DND-41 (cell line): ENCODE measurements at regions not wholly inside any gene's neighbourhood (a gene's known extent, or its start where the extent isn't known, plus 50 kb on each side); places are given as distances from the start of the nearest gene placed in this dataset.

ENCODE experiments used
- EZH2 ChIP-seq: IDR thresholded peaks from 3 replicates; pipeline ENCODE4 v1.6.1; 2012; ENCODE audit warnings: borderline replicate concordance, low read depth, mild to moderate bottlenecking, moderate library complexity, low read length, inconsistent platforms; ENCODE audit not compliant: severe bottlenecking
- TF ChIP-seq, protein P1 (sequence below): IDR thresholded peaks from 2 replicates; pipeline ENCODE4 v1.5.1; 2012; ENCODE audit warnings: borderline replicate concordance, low read length, moderate library complexity, mild to moderate bottlenecking; ENCODE audit not compliant: poor library complexity, severe bottlenecking; ENCODE audit errors: extremely low read depth

GRCh38 chr7:31186202-31186601 is 134.1 kb downstream of the ADCYAP1R1 start:
- TF ChIP-seq, protein P1, sequence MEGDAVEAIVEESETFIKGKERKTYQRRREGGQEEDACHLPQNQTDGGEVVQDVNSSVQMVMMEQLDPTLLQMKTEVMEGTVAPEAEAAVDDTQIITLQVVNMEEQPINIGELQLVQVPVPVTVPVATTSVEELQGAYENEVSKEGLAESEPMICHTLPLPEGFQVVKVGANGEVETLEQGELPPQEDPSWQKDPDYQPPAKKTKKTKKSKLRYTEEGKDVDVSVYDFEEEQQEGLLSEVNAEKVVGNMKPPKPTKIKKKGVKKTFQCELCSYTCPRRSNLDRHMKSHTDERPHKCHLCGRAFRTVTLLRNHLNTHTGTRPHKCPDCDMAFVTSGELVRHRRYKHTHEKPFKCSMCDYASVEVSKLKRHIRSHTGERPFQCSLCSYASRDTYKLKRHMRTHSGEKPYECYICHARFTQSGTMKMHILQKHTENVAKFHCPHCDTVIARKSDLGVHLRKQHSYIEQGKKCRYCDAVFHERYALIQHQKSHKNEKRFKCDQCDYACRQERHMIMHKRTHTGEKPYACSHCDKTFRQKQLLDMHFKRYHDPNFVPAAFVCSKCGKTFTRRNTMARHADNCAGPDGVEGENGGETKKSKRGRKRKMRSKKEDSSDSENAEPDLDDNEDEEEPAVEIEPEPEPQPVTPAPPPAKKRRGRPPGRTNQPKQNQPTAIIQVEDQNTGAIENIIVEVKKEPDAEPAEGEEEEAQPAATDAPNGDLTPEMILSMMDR: no peak
- TF ChIP-seq EZH2: no peak
